BJ (cell line): ENCODE measurements at regions not wholly inside any gene's neighbourhood (a gene's known extent, or its start where the extent isn't known, plus 50 kb on each side); places are given as distances from the start of the nearest gene placed in this dataset.

Experiments used
- CTCF ChIA-PET: fragments of 350-600 bp; formaldehyde crosslinking; extraction: SDS; loops from one replicate; lab custom pipeline; 2021; ENCODE audit warnings: antibody characterized with exemption, inconsistent platforms; lab: Yijun Ruan, JAX
- POLR2A ChIA-PET: fragments of 300-600 bp; sonication (Branson Sonifier 250); formaldehyde crosslinking; extraction: SDS; loops from one replicate; lab custom pipeline; 2021; ENCODE audit warnings: antibody characterized with exemption; lab: Charles Lee
- DNase-seq: peaks from one replicate; pipeline ENCODE4 v3.0.0-alpha.2; 2011; ENCODE audit warnings: low read depth
- H3K27me3 ChIP-seq: 2 replicates; pipeline ENCODE4 v1.6.0; 2011; ENCODE audit warnings: low read length; ENCODE audit not compliant: control insufficient read depth, insufficient read depth
- H3K36me3 ChIP-seq: 2 replicates; pipeline ENCODE4 v1.5.1; 2011; ENCODE audit warnings: low read length; ENCODE audit not compliant: control insufficient read depth, insufficient read depth
- H3K4me3 ChIP-seq: 2 replicates; pipeline ENCODE4 v1.5.1; 2011; ENCODE audit warnings: low read depth, mild to moderate bottlenecking, control low read depth, low read length
- TF ChIP-seq, protein P1 (sequence below): IDR thresholded peaks from 2 replicates; pipeline ENCODE4 v1.5.1; 2011; ENCODE audit warnings: low read depth, mild to moderate bottlenecking, control low read depth, inconsistent platforms, low read length, moderate library complexity; ENCODE audit not compliant: insufficient read depth

DNA sequence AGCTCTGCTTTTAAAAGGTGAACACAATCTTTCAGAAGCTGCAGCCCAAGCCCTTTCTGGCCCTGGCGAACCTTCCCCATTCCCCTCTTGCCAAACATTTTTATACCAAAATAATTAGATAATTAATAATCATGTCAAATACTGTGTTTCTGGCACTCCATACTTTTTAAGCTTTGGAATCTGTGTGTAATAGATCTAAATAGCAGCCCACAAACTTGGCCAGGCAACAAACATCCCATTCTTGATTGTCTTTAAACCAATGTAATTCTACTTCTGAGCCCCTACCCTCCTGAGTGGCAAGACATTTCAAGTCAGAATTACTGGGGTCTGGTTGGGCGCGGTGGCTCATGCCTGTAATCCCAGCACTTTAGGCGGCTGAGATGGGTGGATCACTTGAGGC is 137.7 kb downstream of the NAV1 start:
- Histone ChIP-seq H3K36me3 (peaks cover 7% of the 10 kb centered on the region), H3K4me3 (no peak overlapping the region), H3K27me3 (no peaks in the 10 kb centered on the region)
- TF ChIP-seq, protein P1, sequence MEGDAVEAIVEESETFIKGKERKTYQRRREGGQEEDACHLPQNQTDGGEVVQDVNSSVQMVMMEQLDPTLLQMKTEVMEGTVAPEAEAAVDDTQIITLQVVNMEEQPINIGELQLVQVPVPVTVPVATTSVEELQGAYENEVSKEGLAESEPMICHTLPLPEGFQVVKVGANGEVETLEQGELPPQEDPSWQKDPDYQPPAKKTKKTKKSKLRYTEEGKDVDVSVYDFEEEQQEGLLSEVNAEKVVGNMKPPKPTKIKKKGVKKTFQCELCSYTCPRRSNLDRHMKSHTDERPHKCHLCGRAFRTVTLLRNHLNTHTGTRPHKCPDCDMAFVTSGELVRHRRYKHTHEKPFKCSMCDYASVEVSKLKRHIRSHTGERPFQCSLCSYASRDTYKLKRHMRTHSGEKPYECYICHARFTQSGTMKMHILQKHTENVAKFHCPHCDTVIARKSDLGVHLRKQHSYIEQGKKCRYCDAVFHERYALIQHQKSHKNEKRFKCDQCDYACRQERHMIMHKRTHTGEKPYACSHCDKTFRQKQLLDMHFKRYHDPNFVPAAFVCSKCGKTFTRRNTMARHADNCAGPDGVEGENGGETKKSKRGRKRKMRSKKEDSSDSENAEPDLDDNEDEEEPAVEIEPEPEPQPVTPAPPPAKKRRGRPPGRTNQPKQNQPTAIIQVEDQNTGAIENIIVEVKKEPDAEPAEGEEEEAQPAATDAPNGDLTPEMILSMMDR: no peak
- ChIA-PET CTCF (interaction anchor here (0.6 to 1.7 kb wide), 6 partner anchors 9 to 172 kb away, joined by 3 to 6 read pairs (median 3); no protein-coding TSS in a partner anchor), POLR2A (interaction anchor here (0.6 kb wide), 1 partner anchor 92 kb away, joined by 9 read pairs; no protein-coding TSS in a partner anchor)
- DNase-seq: no peak

DNA sequence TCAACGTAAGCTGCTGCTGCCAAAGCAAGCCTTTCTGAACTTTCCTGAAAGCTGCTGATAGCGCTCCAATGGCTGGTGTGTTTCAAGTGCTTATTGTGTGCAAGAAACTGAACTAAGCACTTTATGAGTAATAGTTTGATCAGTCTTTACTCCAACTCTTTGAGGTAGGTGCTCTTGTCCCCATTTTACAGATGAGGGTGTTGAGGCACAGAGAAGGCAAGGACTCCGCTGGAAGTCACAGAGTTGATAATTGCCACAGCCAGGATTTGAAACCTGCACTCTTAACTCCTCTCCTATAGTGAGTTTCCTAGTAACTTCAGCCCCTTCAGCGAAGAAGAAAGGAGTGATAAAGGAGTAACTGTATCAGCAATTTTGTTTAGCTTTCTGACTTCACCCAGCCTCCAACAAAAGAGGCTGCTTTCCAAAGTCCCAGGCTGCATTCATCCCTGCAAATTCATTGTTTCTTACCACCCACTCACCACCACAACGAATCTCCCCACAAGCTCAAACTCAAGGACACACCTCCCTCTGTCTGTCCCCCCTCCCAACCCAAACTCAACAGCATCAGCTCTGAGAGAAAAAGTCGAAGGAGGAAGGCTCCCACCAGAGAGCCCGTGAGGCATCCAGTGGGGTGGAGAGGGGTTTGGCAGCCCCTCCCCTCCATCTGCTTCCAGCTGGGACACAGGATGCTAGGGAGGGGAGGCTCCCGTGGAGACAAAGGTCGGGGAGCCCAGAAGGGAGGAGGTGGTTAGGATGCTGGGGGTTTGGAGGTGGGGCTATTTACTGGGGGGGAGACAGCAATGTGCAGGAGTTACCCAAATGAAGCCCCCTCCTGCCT is 139.6 kb downstream of the NAV1 start:
- ChIA-PET POLR2A (interaction anchor here (0.5 kb wide), 1 partner anchor 30 kb away, joined by 10 read pairs; no protein-coding TSS in a partner anchor), CTCF (interaction anchor here (0.9 to 1.5 kb wide), 3 partner anchors 16 to 166 kb away, joined by 3 to 5 read pairs (median 4); no protein-coding TSS in a partner anchor)
- no peak overlapping the region for H3K4me3 ChIP-seq
- no peaks in the 10 kb centered on the region for H3K27me3 ChIP-seq
- TF ChIP-seq, protein P1: no peak
- H3K36me3 ChIP-seq: peaks cover 7% of the 10 kb centered on the region
- no peak for DNase-seq

DNA sequence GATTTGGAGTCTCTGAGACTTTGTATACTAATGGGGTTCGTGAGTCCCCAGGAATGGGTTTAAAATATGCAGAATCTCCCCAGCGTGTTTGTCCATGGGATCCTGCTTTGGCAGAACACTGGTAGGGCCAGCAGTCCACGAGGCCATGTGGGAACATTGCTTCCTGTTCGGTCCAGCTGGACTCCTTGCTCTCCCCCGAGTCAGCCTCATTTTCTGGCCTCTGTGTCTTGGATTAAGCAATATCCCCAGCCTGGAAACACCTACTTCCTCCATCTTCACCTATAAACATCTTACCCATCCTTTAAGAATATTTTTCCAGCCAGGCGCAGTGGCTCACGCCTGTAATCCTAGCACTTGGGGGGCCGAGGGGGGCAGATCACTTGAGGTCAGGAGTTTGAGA is 142.4 kb downstream of the NAV1 start:
- ChIA-PET CTCF (interaction anchor here (0.8 kb wide), 1 partner anchor 148 kb away, joined by 3 read pairs; no protein-coding TSS in a partner anchor), POLR2A (no interaction called here)
- DNase-seq: no peak
- H3K36me3 ChIP-seq: peaks cover 7% of the 10 kb centered on the region
- no peak overlapping the region for H3K4me3 ChIP-seq
- TF ChIP-seq, protein P1: no peak
- H3K27me3 ChIP-seq: no peaks in the 10 kb centered on the region

DNA sequence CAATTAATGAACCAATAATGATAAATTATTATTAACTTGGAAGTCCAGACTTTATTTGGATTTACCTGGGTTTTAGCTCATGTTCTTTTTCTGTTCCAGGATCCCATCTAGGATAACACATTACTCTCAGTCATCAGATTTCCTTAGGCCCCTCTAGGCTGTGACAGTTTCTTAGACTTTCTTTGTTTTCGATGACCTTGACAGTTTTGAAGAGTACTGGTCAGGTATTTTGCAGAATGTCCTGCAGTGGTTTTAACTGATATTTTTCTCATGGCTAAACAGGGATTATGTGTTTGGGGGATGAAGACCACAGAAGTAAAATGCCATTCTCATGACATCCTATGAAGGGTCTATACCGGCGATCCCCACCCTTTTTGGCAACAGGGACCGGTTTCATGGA is 144.0 kb downstream of the NAV1 start:
- CTCF ChIA-PET: no interaction called here

DNA sequence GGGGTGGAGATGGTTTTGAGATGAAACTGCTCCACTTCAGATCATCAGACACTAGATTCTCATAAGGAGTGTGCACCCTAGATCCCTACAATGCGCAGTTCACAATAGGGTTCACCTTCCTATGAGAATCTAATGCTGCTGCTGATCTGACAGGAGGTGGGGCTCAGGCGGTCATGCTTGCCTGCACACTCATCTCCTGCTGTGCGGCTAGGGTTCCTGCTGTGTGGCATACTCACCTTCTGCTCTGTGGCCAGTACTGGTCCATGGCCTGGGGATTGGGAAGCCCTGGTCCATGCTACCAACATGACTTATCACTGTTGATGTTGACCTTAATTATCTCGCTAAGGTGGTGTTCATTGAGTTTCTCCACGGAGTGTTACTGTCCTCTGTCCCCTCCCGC is 144.5 kb downstream of the NAV1 start:
- H3K27me3 ChIP-seq: no peaks in the 10 kb centered on the region
- DNase-seq: no peak
- H3K4me3 ChIP-seq: no peak overlapping the region
- peaks cover 5% of the 10 kb centered on the region for H3K36me3 ChIP-seq
- TF ChIP-seq, protein P1: no peak
- POLR2A ChIA-PET: no interaction called here
- CTCF ChIA-PET: no interaction called here

More for the DNA sequence above, 144.0 kb downstream of the NAV1 start:
- TF ChIP-seq, protein P1: no peak
- Histone ChIP-seq H3K27me3 (no peaks in the 10 kb centered on the region), H3K4me3 (no peak overlapping the region), H3K36me3 (peaks cover 5% of the 10 kb centered on the region)
- no peak for DNase-seq
- POLR2A ChIA-PET: no interaction called here
